H1 (cell line): ENCODE measurements at regions not wholly inside any gene's neighbourhood (a gene's known extent, or its start where the extent isn't known, plus 50 kb on each side); places are given as distances from the start of the nearest gene placed in this dataset.

Source experiments
- CTCF ChIA-PET: fragments of 300-600 bp; sonication (Branson Sonifier 250); formaldehyde crosslinking; loops from one replicate; lab custom pipeline; 2021; ENCODE audit not compliant: partially characterized antibody; lab: Charles Lee
- POLR2A ChIA-PET: fragments of 300-600 bp; sonication (Branson Sonifier 250); formaldehyde crosslinking; loops from one replicate; lab custom pipeline; 2021; ENCODE audit warnings: inconsistent platforms; ENCODE audit not compliant: partially characterized antibody; lab: Charles Lee
- DNase-seq, 2 experiments: peaks; one replicate each; pipeline versions ENCODE4 v3.0.0 to v3.0.0-alpha.2; 2010 to 2022; ENCODE audit warnings: low spot score in 2 of 2, low read depth in 1 of 2, mixed read lengths in 1 of 2
- FAIRE-seq: peaks from 2 replicates; lab custom pipeline; 2011; peaks lifted over from hg19 to GRCh38; lab: Jason Lieb, UNC
- H2AFZ ChIP-seq: 2 replicates; pipeline ENCODE4 v1.8.1; 2012; ENCODE audit warnings: low read length, inconsistent platforms
- H2AK5ac ChIP-seq: 2 replicates; pipeline ENCODE4 v1.6.1; 2013; ENCODE audit warnings: low read depth, low read length
- H2BK120ac ChIP-seq: replicated peaks from 2 replicates; pipeline ENCODE3; 2013; ENCODE audit warnings: low read depth, low read length, inconsistent platforms
- H2BK12ac ChIP-seq: 2 replicates; pipeline ENCODE4 v1.6.1; 2013; ENCODE audit warnings: low read depth, low read length
- H2BK15ac ChIP-seq: 2 replicates; pipeline ENCODE4 v1.6.1; 2013; ENCODE audit warnings: low read length
- H2BK20ac ChIP-seq: 2 replicates; pipeline ENCODE4 v1.6.1; 2013; ENCODE audit warnings: low read length
- H2BK5ac ChIP-seq: 2 replicates; pipeline ENCODE4 v1.6.1; 2013; ENCODE audit warnings: low read depth, low read length
- H3K14ac ChIP-seq: 2 replicates; pipeline ENCODE4 v1.6.1; 2013; ENCODE audit warnings: inconsistent platforms; ENCODE audit not compliant: insufficient read length
- H3K18ac ChIP-seq: 2 replicates; pipeline ENCODE4 v1.6.1; 2013; ENCODE audit warnings: low read length; ENCODE audit errors: extremely low read depth
- H3K23ac ChIP-seq: 2 replicates; pipeline ENCODE4 v1.6.1; 2013; ENCODE audit warnings: inconsistent platforms; ENCODE audit not compliant: insufficient read length
- H3K23me2 ChIP-seq: 2 replicates; pipeline ENCODE4 v1.6.1; 2013; ENCODE audit warnings: low read depth, low read length
- H3K27ac ChIP-seq: 2 replicates; pipeline ENCODE4 v1.6.1; 2011; ENCODE audit warnings: low read depth, low read length, inconsistent platforms
- H3K27me3 ChIP-seq, 4 experiments: replicated peaks in 1 of 4; 1 replicate in 1 of 4; 2 replicates in 3 of 4; pipeline versions ENCODE4 v1.6.1 to v1.8.1; 2011 to 2013; ENCODE audit warnings: low read length in 3 of 4, mild to moderate bottlenecking in 3 of 4, inconsistent platforms in 2 of 4, mixed read lengths in 2 of 4, moderate library complexity in 1 of 4; ENCODE audit not compliant: control insufficient read depth in 3 of 4, insufficient read depth in 3 of 4; ENCODE audit errors: extremely low read depth in 1 of 4
- H3K36me3 ChIP-seq, 4 experiments: 2 replicates each; pipeline versions ENCODE4 v1.6.1 to v1.8.1; 2011 to 2013; ENCODE audit warnings: mild to moderate bottlenecking in 4 of 4, low read length in 3 of 4, moderate library complexity in 2 of 4, control low read depth in 1 of 4, inconsistent platforms in 1 of 4; ENCODE audit not compliant: insufficient read depth in 4 of 4, control insufficient read depth in 2 of 4
- H3K4ac ChIP-seq: replicated peaks from 2 replicates; pipeline ENCODE3; 2013; ENCODE audit warnings: low read length, low read depth, mixed read lengths, inconsistent platforms; ENCODE audit not compliant: insufficient read length
- H3K4me1 ChIP-seq, 4 experiments: replicated peaks in 1 of 4; 1 replicate in 1 of 4; 2 replicates in 3 of 4; pipeline versions ENCODE4 v1.6.1 to v1.8.1; 2011 to 2013; ENCODE audit warnings: low read length in 3 of 4, inconsistent platforms in 2 of 4, mixed read lengths in 1 of 4; ENCODE audit not compliant: insufficient read depth in 4 of 4, control insufficient read depth in 3 of 4
- H3K4me2 ChIP-seq, 2 experiments: 2 replicates each; pipeline versions ENCODE4 v1.6.1 to v1.8.1; 2011 to 2013; ENCODE audit warnings: low read depth in 2 of 2, low read length in 2 of 2, control low read depth in 1 of 2, inconsistent platforms in 1 of 2, mild to moderate bottlenecking in 1 of 2; ENCODE audit not compliant: insufficient read depth in 1 of 2
- H3K4me3 ChIP-seq, 4 experiments: fragments of 200-600, 300-600 bp in 1 of 4; sonication (generic), shearing (Covaris generic), sonication (Bioruptor Twin) in 1 of 4; 2 replicates each; pipeline versions ENCODE4 v1.5.1 to v1.8.1; 2011 to 2016; ENCODE audit warnings: low read length in 4 of 4, low read depth in 3 of 4, control low read depth in 2 of 4, inconsistent platforms in 2 of 4, mild to moderate bottlenecking in 2 of 4, mixed read lengths in 1 of 4, moderate library complexity in 1 of 4; ENCODE audit not compliant: insufficient read depth in 2 of 4; ENCODE audit errors: extremely low read depth in 1 of 4
- H3K56ac ChIP-seq: replicated peaks from 2 replicates; pipeline ENCODE3; 2013; ENCODE audit warnings: low read depth, mild to moderate bottlenecking, mixed read lengths, low read length, inconsistent platforms; ENCODE audit not compliant: insufficient read length
- H3K79me1 ChIP-seq: 2 replicates; pipeline ENCODE4 v1.6.1; 2013; ENCODE audit warnings: low read depth, low read length, control low read depth
- H3K79me2 ChIP-seq, 2 experiments: 2 replicates each; pipeline versions ENCODE4 v1.6.1 to v1.8.1; 2012 to 2013; ENCODE audit warnings: low read length in 2 of 2, mild to moderate bottlenecking in 2 of 2, inconsistent platforms in 1 of 2; ENCODE audit not compliant: insufficient read depth in 2 of 2, control insufficient read depth in 1 of 2
- H3K9ac ChIP-seq, 4 experiments: replicated peaks in 1 of 4; 1 replicate in 1 of 4; 2 replicates in 3 of 4; pipeline versions ENCODE4 v1.6.1 to v1.8.1; 2011 to 2013; ENCODE audit warnings: low read depth in 3 of 4, low read length in 3 of 4, control low read depth in 2 of 4, mild to moderate bottlenecking in 2 of 4, moderate library complexity in 2 of 4, inconsistent platforms in 1 of 4; ENCODE audit errors: extremely low read depth in 1 of 4
- H3K9me3 ChIP-seq, 2 experiments: 2 replicates each; pipeline versions ENCODE4 v1.6.1 to v1.8.1; 2012 to 2013; ENCODE audit warnings: mild to moderate bottlenecking in 2 of 2, moderate library complexity in 2 of 2, control low read depth in 1 of 2, inconsistent platforms in 1 of 2, low read depth in 1 of 2, low read length in 1 of 2, mixed read lengths in 1 of 2; ENCODE audit not compliant: insufficient read depth in 2 of 2
- H4K20me1 ChIP-seq, 2 experiments: replicated peaks in 1 of 2; 2 replicates each; pipeline versions ENCODE3 to v1.8.1; 2011 to 2013; ENCODE audit warnings: inconsistent platforms in 2 of 2, low read length in 2 of 2, mild to moderate bottlenecking in 1 of 2; ENCODE audit not compliant: insufficient read depth in 2 of 2, control insufficient read depth in 1 of 2
- H4K5ac ChIP-seq: 2 replicates; pipeline ENCODE4 v1.6.1; 2013; ENCODE audit warnings: low read length, low read depth, mixed read lengths, inconsistent platforms; ENCODE audit not compliant: insufficient read length
- H4K8ac ChIP-seq: 2 replicates; pipeline ENCODE4 v1.8.0; 2013; ENCODE audit warnings: mild to moderate bottlenecking, moderate library complexity, low read length, inconsistent platforms; ENCODE audit not compliant: insufficient read depth; ENCODE audit errors: extremely low read depth
- H4K91ac ChIP-seq: replicated peaks from 2 replicates; pipeline ENCODE3; 2013; ENCODE audit warnings: low read length, mixed read lengths, inconsistent platforms; ENCODE audit not compliant: insufficient read length
- CBX8 ChIP-seq: fragments of 300-800, 300-1000 bp; sonication (generic); IDR thresholded peaks from 2 replicates; pipeline ENCODE4 v1.7.1; 2016; ENCODE audit warnings: low read depth, low read length, borderline replicate concordance
- EZH2 ChIP-seq: fragments of 200-600 bp; sonication (generic); IDR thresholded peaks from 2 replicates; pipeline ENCODE4 v1.7.1; 2012; ENCODE audit warnings: low read depth, mild to moderate bottlenecking, moderate library complexity, low read length, inconsistent platforms; ENCODE audit not compliant: severe bottlenecking
- JUND ChIP-seq: IDR thresholded peaks from 2 replicates; pipeline ENCODE4 v1.6.1; 2011; ENCODE audit warnings: mild to moderate bottlenecking, improper control_type of control experiment, low read length
- NANOG ChIP-seq: IDR thresholded peaks from 2 replicates; pipeline ENCODE4 v1.6.1; 2011; ENCODE audit warnings: low read length, low read depth, mild to moderate bottlenecking, inconsistent platforms; ENCODE audit not compliant: insufficient read depth, poor library complexity, severe bottlenecking
- RXRA ChIP-seq: IDR thresholded peaks from 2 replicates; pipeline ENCODE4 v1.6.1; 2011; ENCODE audit warnings: low read depth, mild to moderate bottlenecking, low read length, moderate library complexity; ENCODE audit not compliant: insufficient read depth
- SIN3A ChIP-seq, 2 experiments: IDR thresholded peaks in 1 of 2; conservative IDR thresholded peaks in 1 of 2; 2 replicates each; pipeline ENCODE4 v1.6.1; 2011 to 2012; ENCODE audit warnings: low read length in 2 of 2, improper control_type of control experiment in 1 of 2, low read depth in 1 of 2, mild to moderate bottlenecking in 1 of 2
- SP1 ChIP-seq: IDR thresholded peaks from 2 replicates; pipeline ENCODE4 v1.6.1; 2011; ENCODE audit warnings: low read depth, low read length
- WGBS, 2 experiments: shearing (Covaris generic) in 1 of 2; methylation state at CpG; one replicate each; pipeline versions ENCODE4 v1.1.6 to v1.1.7; 2013 to 2015; ENCODE audit warnings: low lambda C conversion rate in 2 of 2, mixed read lengths in 2 of 2, inconsistent platforms in 1 of 2, low coverage in 1 of 2, missing lambda C conversion rate in 1 of 2; ENCODE audit not compliant: insufficient replicate concordance in 2 of 2, insufficient coverage in 1 of 2, insufficient read length in 1 of 2; ENCODE audit errors: extremely low coverage in 1 of 2, missing lambda C conversion rate in 1 of 2; 5-methylcytosine and 5-hydroxymethylcytosine counted together
- TF ChIP-seq, protein P1 (sequence below), 3 experiments: IDR thresholded peaks; 1 replicate in 2 of 3; 2 replicates in 1 of 3; pipeline versions ENCODE4 v1.5.1 to v1.6.1; 2011; ENCODE audit warnings: low read length in 3 of 3, mild to moderate bottlenecking in 3 of 3, inconsistent platforms in 2 of 3, low read depth in 1 of 3, moderate library complexity in 1 of 3; ENCODE audit not compliant: insufficient read depth in 1 of 3; ENCODE audit errors: control extremely low read depth in 1 of 3

- Histone ChIP-seq H2BK20ac (no peak overlapping the region), H3K18ac (no peak overlapping the region)
- TF ChIP-seq, protein P1, sequence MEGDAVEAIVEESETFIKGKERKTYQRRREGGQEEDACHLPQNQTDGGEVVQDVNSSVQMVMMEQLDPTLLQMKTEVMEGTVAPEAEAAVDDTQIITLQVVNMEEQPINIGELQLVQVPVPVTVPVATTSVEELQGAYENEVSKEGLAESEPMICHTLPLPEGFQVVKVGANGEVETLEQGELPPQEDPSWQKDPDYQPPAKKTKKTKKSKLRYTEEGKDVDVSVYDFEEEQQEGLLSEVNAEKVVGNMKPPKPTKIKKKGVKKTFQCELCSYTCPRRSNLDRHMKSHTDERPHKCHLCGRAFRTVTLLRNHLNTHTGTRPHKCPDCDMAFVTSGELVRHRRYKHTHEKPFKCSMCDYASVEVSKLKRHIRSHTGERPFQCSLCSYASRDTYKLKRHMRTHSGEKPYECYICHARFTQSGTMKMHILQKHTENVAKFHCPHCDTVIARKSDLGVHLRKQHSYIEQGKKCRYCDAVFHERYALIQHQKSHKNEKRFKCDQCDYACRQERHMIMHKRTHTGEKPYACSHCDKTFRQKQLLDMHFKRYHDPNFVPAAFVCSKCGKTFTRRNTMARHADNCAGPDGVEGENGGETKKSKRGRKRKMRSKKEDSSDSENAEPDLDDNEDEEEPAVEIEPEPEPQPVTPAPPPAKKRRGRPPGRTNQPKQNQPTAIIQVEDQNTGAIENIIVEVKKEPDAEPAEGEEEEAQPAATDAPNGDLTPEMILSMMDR (IDR thresholded peaks at IDR 0.05; ENCODE audit: control extremely low read depth in 1 of 3, insufficient read depth in 1 of 3, low read depth in 1 of 3, low read length in 3 of 3), result no peak
- no peak for TF ChIP-seq SIN3A (conservative IDR thresholded peaks at IDR 0.05 in 1 of 2, IDR thresholded peaks at IDR 0.05 in 1 of 2; ENCODE audit: low read depth in 1 of 2, low read length in 2 of 2)
- TF ChIP-seq EZH2, result no peak
- TF ChIP-seq JUND, result no peak
- no peak for TF ChIP-seq CBX8
- no peak for TF ChIP-seq SP1
- no peak for TF ChIP-seq RXRA
- TF ChIP-seq NANOG, result no peak
- TF ChIP-seq, all 59 proteins: peak for 0
- Histone ChIP-seq H3K4ac (no peak overlapping the region), H3K4me3 (no peak overlapping the region), H3K23ac (no peak overlapping the region), H4K91ac (no peak overlapping the region), H3K79me2 (no peaks in the 10 kb centered on the region), H3K27ac (no peak overlapping the region), H4K20me1 (no peaks in the 10 kb centered on the region), H3K9ac (no peak overlapping the region), H2BK120ac (no peak overlapping the region), H2AK5ac (no peak overlapping the region), H2BK12ac (no peak overlapping the region), H2BK5ac (no peak overlapping the region), H3K4me2 (no peak overlapping the region), H3K23me2 (no peaks in the 10 kb centered on the region), H2BK15ac (no peak overlapping the region), H3K56ac (no peak overlapping the region), H3K9me3 (peaks cover 51 to 85% of the 10 kb centered on the region in 2 experiments), H4K8ac (no peak overlapping the region; the same call in 1 of the 2 replicates), H2AFZ (no peak overlapping the region), H3K36me3 (no peaks in the 10 kb centered on the region), H4K5ac (no peak overlapping the region), H3K4me1 (no peaks in the 10 kb centered on the region), H3K79me1 (no peaks in the 10 kb centered on the region), H3K14ac (no peak overlapping the region), H3K27me3 (no peaks in the 10 kb centered on the region)
- ChIA-PET CTCF (no interaction called here), POLR2A (no interaction called here)
- DNase-seq (no peak), FAIRE-seq (no peak)
- 78% methylated on average over 10 of the region's 10 CpGs; no CpG with 5 or more reads in 1 of the 2 experiments for WGBS, 2 experiments
Measured at GRCh38 chr17:22272363-22273146, 580.2 kb downstream of the KCNJ18 start.
